H1 (cell line): ENCODE measurements at regions not wholly inside any gene's neighbourhood (a gene's known extent, or its start where the extent isn't known, plus 50 kb on each side); places are given as distances from the start of the nearest gene placed in this dataset.

ENCODE experiments used
- CTCF ChIA-PET: fragments of 300-600 bp; sonication (Branson Sonifier 250); formaldehyde crosslinking; loops from one replicate; lab custom pipeline; 2021; ENCODE audit not compliant: partially characterized antibody; lab: Charles Lee
- POLR2A ChIA-PET: fragments of 300-600 bp; sonication (Branson Sonifier 250); formaldehyde crosslinking; loops from one replicate; lab custom pipeline; 2021; ENCODE audit warnings: inconsistent platforms; ENCODE audit not compliant: partially characterized antibody; lab: Charles Lee
- DNase-seq, 2 experiments: peaks; one replicate each; pipeline versions ENCODE4 v3.0.0 to v3.0.0-alpha.2; 2010 to 2022; ENCODE audit warnings: low spot score in 2 of 2, low read depth in 1 of 2, mixed read lengths in 1 of 2
- FAIRE-seq: peaks from 2 replicates; lab custom pipeline; 2011; peaks lifted over from hg19 to GRCh38; lab: Jason Lieb, UNC
- H2AFZ ChIP-seq: 2 replicates; pipeline ENCODE4 v1.8.1; 2012; ENCODE audit warnings: low read length, inconsistent platforms
- H2AK5ac ChIP-seq: 2 replicates; pipeline ENCODE4 v1.6.1; 2013; ENCODE audit warnings: low read depth, low read length
- H2BK120ac ChIP-seq: replicated peaks from 2 replicates; pipeline ENCODE3; 2013; ENCODE audit warnings: low read depth, low read length, inconsistent platforms
- H2BK12ac ChIP-seq: 2 replicates; pipeline ENCODE4 v1.6.1; 2013; ENCODE audit warnings: low read depth, low read length
- H2BK15ac ChIP-seq: 2 replicates; pipeline ENCODE4 v1.6.1; 2013; ENCODE audit warnings: low read length
- H2BK20ac ChIP-seq: 2 replicates; pipeline ENCODE4 v1.6.1; 2013; ENCODE audit warnings: low read length
- H2BK5ac ChIP-seq: 2 replicates; pipeline ENCODE4 v1.6.1; 2013; ENCODE audit warnings: low read depth, low read length
- H3K14ac ChIP-seq: 2 replicates; pipeline ENCODE4 v1.6.1; 2013; ENCODE audit warnings: inconsistent platforms; ENCODE audit not compliant: insufficient read length
- H3K18ac ChIP-seq: 2 replicates; pipeline ENCODE4 v1.6.1; 2013; ENCODE audit warnings: low read length; ENCODE audit errors: extremely low read depth
- H3K23ac ChIP-seq: 2 replicates; pipeline ENCODE4 v1.6.1; 2013; ENCODE audit warnings: inconsistent platforms; ENCODE audit not compliant: insufficient read length
- H3K23me2 ChIP-seq: 2 replicates; pipeline ENCODE4 v1.6.1; 2013; ENCODE audit warnings: low read depth, low read length
- H3K27ac ChIP-seq: 2 replicates; pipeline ENCODE4 v1.6.1; 2011; ENCODE audit warnings: low read depth, low read length, inconsistent platforms
- H3K27me3 ChIP-seq, 4 experiments: replicated peaks in 1 of 4; 1 replicate in 1 of 4; 2 replicates in 3 of 4; pipeline versions ENCODE4 v1.6.1 to v1.8.1; 2011 to 2013; ENCODE audit warnings: low read length in 3 of 4, mild to moderate bottlenecking in 3 of 4, inconsistent platforms in 2 of 4, mixed read lengths in 2 of 4, moderate library complexity in 1 of 4; ENCODE audit not compliant: control insufficient read depth in 3 of 4, insufficient read depth in 3 of 4; ENCODE audit errors: extremely low read depth in 1 of 4
- H3K36me3 ChIP-seq, 4 experiments: 2 replicates each; pipeline versions ENCODE4 v1.6.1 to v1.8.1; 2011 to 2013; ENCODE audit warnings: mild to moderate bottlenecking in 4 of 4, low read length in 3 of 4, moderate library complexity in 2 of 4, control low read depth in 1 of 4, inconsistent platforms in 1 of 4; ENCODE audit not compliant: insufficient read depth in 4 of 4, control insufficient read depth in 2 of 4
- H3K4ac ChIP-seq: replicated peaks from 2 replicates; pipeline ENCODE3; 2013; ENCODE audit warnings: low read length, low read depth, mixed read lengths, inconsistent platforms; ENCODE audit not compliant: insufficient read length
- H3K4me1 ChIP-seq, 4 experiments: replicated peaks in 1 of 4; 1 replicate in 1 of 4; 2 replicates in 3 of 4; pipeline versions ENCODE4 v1.6.1 to v1.8.1; 2011 to 2013; ENCODE audit warnings: low read length in 3 of 4, inconsistent platforms in 2 of 4, mixed read lengths in 1 of 4; ENCODE audit not compliant: insufficient read depth in 4 of 4, control insufficient read depth in 3 of 4
- H3K4me2 ChIP-seq, 2 experiments: 2 replicates each; pipeline versions ENCODE4 v1.6.1 to v1.8.1; 2011 to 2013; ENCODE audit warnings: low read depth in 2 of 2, low read length in 2 of 2, control low read depth in 1 of 2, inconsistent platforms in 1 of 2, mild to moderate bottlenecking in 1 of 2; ENCODE audit not compliant: insufficient read depth in 1 of 2
- H3K4me3 ChIP-seq, 4 experiments: fragments of 200-600, 300-600 bp in 1 of 4; sonication (generic), shearing (Covaris generic), sonication (Bioruptor Twin) in 1 of 4; 2 replicates each; pipeline versions ENCODE4 v1.5.1 to v1.8.1; 2011 to 2016; ENCODE audit warnings: low read length in 4 of 4, low read depth in 3 of 4, control low read depth in 2 of 4, inconsistent platforms in 2 of 4, mild to moderate bottlenecking in 2 of 4, mixed read lengths in 1 of 4, moderate library complexity in 1 of 4; ENCODE audit not compliant: insufficient read depth in 2 of 4; ENCODE audit errors: extremely low read depth in 1 of 4
- H3K56ac ChIP-seq: replicated peaks from 2 replicates; pipeline ENCODE3; 2013; ENCODE audit warnings: low read depth, mild to moderate bottlenecking, mixed read lengths, low read length, inconsistent platforms; ENCODE audit not compliant: insufficient read length
- H3K79me1 ChIP-seq: 2 replicates; pipeline ENCODE4 v1.6.1; 2013; ENCODE audit warnings: low read depth, low read length, control low read depth
- H3K79me2 ChIP-seq, 2 experiments: 2 replicates each; pipeline versions ENCODE4 v1.6.1 to v1.8.1; 2012 to 2013; ENCODE audit warnings: low read length in 2 of 2, mild to moderate bottlenecking in 2 of 2, inconsistent platforms in 1 of 2; ENCODE audit not compliant: insufficient read depth in 2 of 2, control insufficient read depth in 1 of 2
- H3K9ac ChIP-seq, 4 experiments: replicated peaks in 1 of 4; 1 replicate in 1 of 4; 2 replicates in 3 of 4; pipeline versions ENCODE4 v1.6.1 to v1.8.1; 2011 to 2013; ENCODE audit warnings: low read depth in 3 of 4, low read length in 3 of 4, control low read depth in 2 of 4, mild to moderate bottlenecking in 2 of 4, moderate library complexity in 2 of 4, inconsistent platforms in 1 of 4; ENCODE audit errors: extremely low read depth in 1 of 4
- H3K9me3 ChIP-seq, 2 experiments: 2 replicates each; pipeline versions ENCODE4 v1.6.1 to v1.8.1; 2012 to 2013; ENCODE audit warnings: mild to moderate bottlenecking in 2 of 2, moderate library complexity in 2 of 2, control low read depth in 1 of 2, inconsistent platforms in 1 of 2, low read depth in 1 of 2, low read length in 1 of 2, mixed read lengths in 1 of 2; ENCODE audit not compliant: insufficient read depth in 2 of 2
- H4K20me1 ChIP-seq, 2 experiments: replicated peaks in 1 of 2; 2 replicates each; pipeline versions ENCODE3 to v1.8.1; 2011 to 2013; ENCODE audit warnings: inconsistent platforms in 2 of 2, low read length in 2 of 2, mild to moderate bottlenecking in 1 of 2; ENCODE audit not compliant: insufficient read depth in 2 of 2, control insufficient read depth in 1 of 2
- H4K5ac ChIP-seq: 2 replicates; pipeline ENCODE4 v1.6.1; 2013; ENCODE audit warnings: low read length, low read depth, mixed read lengths, inconsistent platforms; ENCODE audit not compliant: insufficient read length
- H4K8ac ChIP-seq: 2 replicates; pipeline ENCODE4 v1.8.0; 2013; ENCODE audit warnings: mild to moderate bottlenecking, moderate library complexity, low read length, inconsistent platforms; ENCODE audit not compliant: insufficient read depth; ENCODE audit errors: extremely low read depth
- H4K91ac ChIP-seq: replicated peaks from 2 replicates; pipeline ENCODE3; 2013; ENCODE audit warnings: low read length, mixed read lengths, inconsistent platforms; ENCODE audit not compliant: insufficient read length
- ASH2L ChIP-seq: fragments of 200-600, 300-600 bp; sonication (generic); IDR thresholded peaks from one replicate; pipeline ENCODE4 v1.7.1; 2017; ENCODE audit warnings: low read length
- ATF2 ChIP-seq: IDR thresholded peaks from 2 replicates; pipeline ENCODE4 v1.6.1; 2012; ENCODE audit warnings: low read length, inconsistent platforms
- ATF3 ChIP-seq: IDR thresholded peaks from 2 replicates; pipeline ENCODE4 v1.6.1; 2011; ENCODE audit warnings: low read depth, mild to moderate bottlenecking, low read length; ENCODE audit not compliant: insufficient read depth
- CEBPB ChIP-seq: IDR thresholded peaks from 2 replicates; pipeline ENCODE4 v1.6.1; 2012; ENCODE audit warnings: low read depth, low read length
- EP300 ChIP-seq, 2 experiments: IDR thresholded peaks; 1 replicate in 1 of 2; 2 replicates in 1 of 2; pipeline ENCODE4 v1.6.1; 2011 to 2012; ENCODE audit warnings: low read depth in 2 of 2, low read length in 2 of 2, mild to moderate bottlenecking in 2 of 2, borderline replicate concordance in 1 of 2, inconsistent platforms in 1 of 2, moderate library complexity in 1 of 2
- POLR2A ChIP-seq, 2 experiments: IDR thresholded peaks; 1 replicate in 1 of 2; 2 replicates in 1 of 2; pipeline ENCODE4 v1.6.1; 2011; ENCODE audit warnings: low read depth in 2 of 2, low read length in 2 of 2, mild to moderate bottlenecking in 2 of 2; ENCODE audit errors: control extremely low read depth in 1 of 2
- POU5F1 ChIP-seq: IDR thresholded peaks from 2 replicates; pipeline ENCODE4 v1.6.1; 2011; ENCODE audit warnings: low read depth, mild to moderate bottlenecking, low read length, moderate library complexity
- SP1 ChIP-seq: IDR thresholded peaks from 2 replicates; pipeline ENCODE4 v1.6.1; 2011; ENCODE audit warnings: low read depth, low read length
- SP2 ChIP-seq: IDR thresholded peaks from 2 replicates; pipeline ENCODE4 v1.6.1; 2012; ENCODE audit warnings: mild to moderate bottlenecking, low read length, inconsistent platforms
- TAF1 ChIP-seq: IDR thresholded peaks from 2 replicates; pipeline ENCODE4 v1.6.1; 2011; ENCODE audit warnings: mild to moderate bottlenecking, low read depth, low read length
- WGBS, 2 experiments: shearing (Covaris generic) in 1 of 2; methylation state at CpG; one replicate each; pipeline versions ENCODE4 v1.1.6 to v1.1.7; 2013 to 2015; ENCODE audit warnings: low lambda C conversion rate in 2 of 2, mixed read lengths in 2 of 2, inconsistent platforms in 1 of 2, low coverage in 1 of 2, missing lambda C conversion rate in 1 of 2; ENCODE audit not compliant: insufficient replicate concordance in 2 of 2, insufficient coverage in 1 of 2, insufficient read length in 1 of 2; ENCODE audit errors: extremely low coverage in 1 of 2, missing lambda C conversion rate in 1 of 2; 5-methylcytosine and 5-hydroxymethylcytosine counted together

- H3K4ac ChIP-seq: no peak overlapping the region
- ChIA-PET CTCF (interaction anchor here (0.6 to 1.7 kb wide), 10 partner anchors 11 to 997 kb away, joined by 3 to 5 read pairs (median 3); no protein-coding TSS in a partner anchor), POLR2A (interaction anchor here (1.0 kb wide), 1 partner anchor 12 kb away, joined by 3 read pairs; no protein-coding TSS in a partner anchor)
- FAIRE-seq: no peak
- no peak for TF ChIP-seq POU5F1
- peak; percentile 33 for TF ChIP-seq ASH2L
- TF ChIP-seq SP2: peak; percentile 19; the same call in 1 of the 2 replicates
- TF ChIP-seq CEBPB: peak; percentile 59; the same call in 1 of the 2 replicates
- peak; percentile 67 for TF ChIP-seq ATF3
- peak; percentile 68; the same call in 1 of the 2 replicates for TF ChIP-seq SP1
- no peak for TF ChIP-seq ATF2
- no peak for TF ChIP-seq POLR2A (IDR thresholded peaks at IDR 0.05; ENCODE audit: control extremely low read depth in 1 of 2, low read depth in 2 of 2, low read length in 2 of 2)
- no peak for TF ChIP-seq TAF1
- no peak for TF ChIP-seq EP300 (IDR thresholded peaks at IDR 0.05; ENCODE audit: borderline replicate concordance in 1 of 2, low read depth in 2 of 2, low read length in 2 of 2)
- no peaks in the 10 kb centered on the region for H3K9me3 ChIP-seq
- no peak overlapping the region for H2BK20ac ChIP-seq
- H4K5ac ChIP-seq: no peak overlapping the region
- no peak overlapping the region for H2BK12ac ChIP-seq
- H3K27ac ChIP-seq: no peak overlapping the region
- H2BK15ac ChIP-seq: no peak overlapping the region
- peak overlapping the region; percentile 22 to 31; a peak in 3 of 4 replicates for H3K4me2 ChIP-seq
- WGBS, 2 experiments: 69% methylated on average over 4 of the region's 4 CpGs; no CpG with 5 or more reads in 1 of the 2 experiments
- H2AFZ ChIP-seq: no peak overlapping the region
- no peaks in the 10 kb centered on the region for H3K27me3 ChIP-seq
- no peak overlapping the region for H4K8ac ChIP-seq
- H3K9ac ChIP-seq: no peak overlapping the region
- no peaks in the 10 kb centered on the region for H3K36me3 ChIP-seq
- no peaks in the 10 kb centered on the region for H3K79me1 ChIP-seq
- H3K56ac ChIP-seq: no peak overlapping the region
- H2BK5ac ChIP-seq: no peak overlapping the region
- no peaks in the 10 kb centered on the region for H3K79me2 ChIP-seq
- no peak overlapping the region for H2AK5ac ChIP-seq
- no peak overlapping the region for H4K91ac ChIP-seq
- H3K18ac ChIP-seq: no peak overlapping the region
- no peak overlapping the region for H3K14ac ChIP-seq
- peaks cover 0 to 8% (median 4%) of the 10 kb centered on the region in 4 experiments; a peak in 2 of 7 replicates for H3K4me1 ChIP-seq
- H4K20me1 ChIP-seq: no peaks in the 10 kb centered on the region
- no peak overlapping the region for H3K23ac ChIP-seq
- no peaks in the 10 kb centered on the region for H3K23me2 ChIP-seq
- no peak overlapping the region for H2BK120ac ChIP-seq
- peak; percentile 60 to 70 for DNase-seq
- peak overlapping the region in 1 of 4 experiments; percentile 20; a peak in 1 of 8 replicates for H3K4me3 ChIP-seq
Measured at GRCh38 chr5:158135682-158136179, 276.8 kb upstream of the CLINT1 start.
